ENCODE measurements at regions not wholly inside any gene's neighbourhood (a gene's known extent, or its start where the extent isn't known, plus 50 kb on each side); places are given as distances from the start of the nearest gene placed in this dataset.

- H3K9me3 Mint-ChIP-seq: peaks cover 0 to 8% (median 3%) of the 10 kb centered on the region in 7 donors
- no peaks in the 10 kb centered on the region for H3K36me3 Mint-ChIP-seq
- H3K4me1 Mint-ChIP-seq: no peaks in the 10 kb centered on the region
- H3K27ac Mint-ChIP-seq: no peak overlapping the region
- no peaks in the 10 kb centered on the region for H4K20me1 ChIP-seq (ENCODE audit: insufficient read depth, low read length)
- peaks cover 0 to 11% of the 10 kb centered on the region in 2 donors for H3K9me3 ChIP-seq (replicated peaks in 1 of 2; ENCODE audit: control insufficient read depth in 1 of 2, insufficient read depth in 1 of 2, low read length in 2 of 2)
- no peak overlapping the region for H3K4me2 ChIP-seq (replicated peaks; ENCODE audit: extremely low read depth, low read length, poor library complexity, severe bottlenecking)
- no peaks in the 10 kb centered on the region for H3K79me2 ChIP-seq (ENCODE audit: insufficient read depth, low read length)
- no peak overlapping the region for H3K27ac ChIP-seq (ENCODE audit: low read depth in 1 of 2, low read length in 2 of 2)
- H3K4me1 ChIP-seq (ENCODE audit: control insufficient read depth in 1 of 2, insufficient read depth in 2 of 2, low read length in 2 of 2): no peaks in the 10 kb centered on the region
- no peak overlapping the region for H3K4me3 Mint-ChIP-seq
- no peak for DNase-seq
- no peak overlapping the region for H2AFZ ChIP-seq (ENCODE audit: insufficient read depth, low read depth, low read length, poor library complexity, severe bottlenecking)
- no peak overlapping the region for H3K9ac ChIP-seq (ENCODE audit: insufficient read depth, low read length, poor library complexity, severe bottlenecking)
- H3K4me3 ChIP-seq (replicated peaks in 1 of 3; ENCODE audit: low read depth in 2 of 3, low read length in 3 of 3): no peak overlapping the region
- intact Hi-C loops (cut with micrococcal nuclease): no loop called here
- WGBS (ENCODE audit: insufficient coverage): 67% methylated on average over 3 of the region's 5 CpGs
- no peak for TF ChIP-seq CTCF (IDR thresholded peaks at IDR 0.05)
- no peaks in the 10 kb centered on the region for H3K27me3 ChIP-seq (ENCODE audit: control insufficient read depth in 2 of 2, insufficient read depth in 2 of 2, low read length in 2 of 2)
- H3K36me3 ChIP-seq (replicated peaks in 1 of 2; ENCODE audit: control insufficient read depth in 1 of 2, insufficient read depth in 2 of 2, low read length in 2 of 2): no peaks in the 10 kb centered on the region
- peaks cover 5 to 9% (median 7%) of the 10 kb centered on the region in 3 donors for H3K27me3 Mint-ChIP-seq (ENCODE audit: low read depth in 3 of 3)
Measured at GRCh38 chr13:110993788-110994187, 78.9 kb upstream of the ANKRD10 start.

- H3K9me3 Mint-ChIP-seq: peaks cover 0 to 8% (median 1%) of the 10 kb centered on the region in 7 donors
- Histone ChIP-seq H4K20me1 (ENCODE audit: insufficient read depth, low read length) (no peaks in the 10 kb centered on the region), H3K9me3 (replicated peaks in 1 of 2; ENCODE audit: control insufficient read depth in 1 of 2, insufficient read depth in 1 of 2, low read length in 2 of 2) (peaks cover 0 to 11% of the 10 kb centered on the region in 2 donors), H2AFZ (ENCODE audit: insufficient read depth, low read depth, low read length, poor library complexity, severe bottlenecking) (no peak overlapping the region), H3K79me2 (ENCODE audit: insufficient read depth, low read length) (no peaks in the 10 kb centered on the region), H3K9ac (ENCODE audit: insufficient read depth, low read length, poor library complexity, severe bottlenecking) (no peak overlapping the region), H3K4me2 (replicated peaks; ENCODE audit: extremely low read depth, low read length, poor library complexity, severe bottlenecking) (no peak overlapping the region), H3K4me1 (ENCODE audit: control insufficient read depth in 1 of 2, insufficient read depth in 2 of 2, low read length in 2 of 2) (no peaks in the 10 kb centered on the region), H3K27ac (ENCODE audit: low read depth in 1 of 2, low read length in 2 of 2) (no peak overlapping the region), H3K36me3 (replicated peaks in 1 of 2; ENCODE audit: control insufficient read depth in 1 of 2, insufficient read depth in 2 of 2, low read length in 2 of 2) (no peaks in the 10 kb centered on the region), H3K27me3 (ENCODE audit: control insufficient read depth in 2 of 2, insufficient read depth in 2 of 2, low read length in 2 of 2) (no peaks in the 10 kb centered on the region), H3K4me3 (replicated peaks in 1 of 3; ENCODE audit: low read depth in 2 of 3, low read length in 3 of 3) (no peak overlapping the region)
- no peaks in the 10 kb centered on the region for H3K4me1 Mint-ChIP-seq
- no peaks in the 10 kb centered on the region for H3K36me3 Mint-ChIP-seq
- no peak overlapping the region for H3K4me3 Mint-ChIP-seq
- intact Hi-C loops (cut with micrococcal nuclease): no loop called here
- H3K27me3 Mint-ChIP-seq (ENCODE audit: low read depth in 3 of 3): peaks cover 4 to 9% (median 5%) of the 10 kb centered on the region in 3 donors
- no peak for TF ChIP-seq CTCF (IDR thresholded peaks at IDR 0.05)
- DNase-seq: no peak
- no peak overlapping the region for H3K27ac Mint-ChIP-seq
- 93% methylated on average over 18 of the region's 21 CpGs for WGBS (ENCODE audit: insufficient coverage)
Measured at GRCh38 chr13:110991991-110992508, 77.2 kb upstream of the ANKRD10 start.
